GM12892 (cell line): ENCODE measurements at regions not wholly inside any gene's neighbourhood (a gene's known extent, or its start where the extent isn't known, plus 50 kb on each side); places are given as distances from the start of the nearest gene placed in this dataset.

ENCODE experiments used
- POLR2A ChIP-seq: IDR thresholded peaks from 2 replicates; pipeline ENCODE4 v1.6.1; 2011; ENCODE audit warnings: low read depth, low read length, control low read depth
- POLR2AphosphoS5 ChIP-seq: IDR thresholded peaks from 2 replicates; pipeline ENCODE4 v1.6.1; 2011; ENCODE audit warnings: low read depth, low read length, control low read depth

- TF ChIP-seq POLR2AphosphoS5 (no peak), POLR2A (no peak)
Measured at GRCh38 chr6:15042938-15043337, 202.9 kb upstream of the JARID2 start.
